K562 (cell line): ENCODE measurements at regions not wholly inside any gene's neighbourhood (a gene's known extent, or its start where the extent isn't known, plus 50 kb on each side); places are given as distances from the start of the nearest gene placed in this dataset.

Experiments used
- ATAC-seq: fragments of 200-7000 bp; cut with Tn5 transposase; 3 replicates; pipeline ENCODE4 v1.9.1; 2020; ENCODE audit warnings: moderate library complexity
- BruUV-seq: library from RNA; stranded (reverse); fragments of 400-500 nt; replicated peaks from 2 replicates; lab custom pipeline; 2021; lab: Mats Ljungman, UMichigan
- CTCF ChIA-PET: fragments of 300-600 bp; formaldehyde crosslinking; extraction: SDS; loops from one replicate; lab custom pipeline; 2021; ENCODE audit warnings: low intra/inter-chr PET ratio; lab: Yijun Ruan, JAX
- POLR2A ChIA-PET: fragments of 300-600, 350-650 bp; sonication (Branson Sonifier 250); formaldehyde crosslinking; extraction: SDS; loops from one replicate; lab custom pipeline; 2021; ENCODE audit warnings: antibody characterized with exemption, inconsistent platforms; lab: Yijun Ruan, JAX
- DNase-seq, 4 experiments: peaks; one replicate each; pipeline versions ENCODE4 v3.0.0 to v3.0.0-alpha.2; 2011 to 2018; ENCODE audit warnings: low spot score in 3 of 4, mixed read lengths in 3 of 4; ENCODE audit errors: extremely low read depth in 1 of 4
- FAIRE-seq: peaks from 2 replicates; lab custom pipeline; 2011; peaks lifted over from hg19 to GRCh38; lab: Jason Lieb, UNC
- H2AFZ ChIP-seq: 2 replicates; pipeline ENCODE4 v1.6.0; 2011; ENCODE audit warnings: low read depth, low read length, control low read depth, inconsistent platforms
- H3K27ac ChIP-seq: fragments of 200-600 bp; 3 replicates; pipeline ENCODE4 v1.8.0; 2011; ENCODE audit warnings: low read depth, mild to moderate bottlenecking, control low read depth, inconsistent platforms, low read length, moderate library complexity, mixed read lengths; ENCODE audit errors: extremely low read depth
- H3K27me3 ChIP-seq, 2 experiments: fragments of 300-600 bp in 1 of 2; 2 replicates in 1 of 2; 3 replicates in 1 of 2; pipeline versions ENCODE4 v1.6.0 to v1.8.0; 2011; ENCODE audit warnings: inconsistent platforms in 2 of 2, low read length in 2 of 2, mild to moderate bottlenecking in 1 of 2, mixed read lengths in 1 of 2, moderate library complexity in 1 of 2; ENCODE audit not compliant: control insufficient read depth in 2 of 2, insufficient read depth in 2 of 2
- H3K36me3 ChIP-seq: fragments of 300-600 bp; 3 replicates; pipeline ENCODE4 v1.8.0; 2011; ENCODE audit warnings: mild to moderate bottlenecking, low read length, inconsistent platforms; ENCODE audit not compliant: control insufficient read depth, insufficient read depth
- H3K4me1 ChIP-seq, 2 experiments: fragments of 200-600 bp in 1 of 2; replicated peaks in 1 of 2; 2 replicates in 1 of 2; 3 replicates in 1 of 2; pipeline versions ENCODE4 v1.5.1 to v1.8.0; 2011; ENCODE audit warnings: inconsistent platforms in 2 of 2, low read length in 2 of 2, mild to moderate bottlenecking in 1 of 2, mixed read lengths in 1 of 2, moderate library complexity in 1 of 2; ENCODE audit not compliant: control insufficient read depth in 2 of 2, insufficient read depth in 2 of 2
- H3K4me2 ChIP-seq: 2 replicates; pipeline ENCODE4 v1.6.1; 2011; ENCODE audit warnings: low read length, control low read depth, inconsistent platforms, mixed read lengths; ENCODE audit not compliant: insufficient read depth
- H3K4me3 ChIP-seq: fragments of 200-600 bp; sonication (generic), shearing (Covaris generic); 2 replicates; pipeline ENCODE4 v1.5.1; 2016; ENCODE audit warnings: control low read depth, inconsistent platforms
- H3K79me2 ChIP-seq: fragments of 200-600 bp; 3 replicates; pipeline ENCODE4 v1.8.0; 2011; ENCODE audit warnings: low read length, inconsistent platforms; ENCODE audit not compliant: control insufficient read depth, insufficient read depth
- H3K9ac ChIP-seq, 2 experiments: 2 replicates each; pipeline versions ENCODE4 v1.6.0 to v1.6.1; 2011; ENCODE audit warnings: low read depth in 2 of 2, low read length in 2 of 2, control low read depth in 1 of 2, inconsistent platforms in 1 of 2, mild to moderate bottlenecking in 1 of 2, mixed read lengths in 1 of 2; ENCODE audit not compliant: insufficient read depth in 1 of 2
- H3K9me1 ChIP-seq: one replicate; pipeline ENCODE4 v1.6.0; 2011; ENCODE audit warnings: inconsistent platforms, mild to moderate bottlenecking, low read length, moderate library complexity; ENCODE audit not compliant: control insufficient read depth, insufficient read depth
- H3K9me3 ChIP-seq: replicated peaks from 2 replicates; pipeline ENCODE4 v1.5.1; 2011; ENCODE audit warnings: low read depth, low read length, inconsistent platforms; ENCODE audit not compliant: control insufficient read depth, insufficient read depth
- H4K20me1 ChIP-seq: replicated peaks from 2 replicates; pipeline ENCODE4 v1.6.1; 2011; ENCODE audit warnings: low read length, inconsistent platforms, mixed read lengths; ENCODE audit not compliant: control insufficient read depth, insufficient read depth
- HDAC2 ChIP-seq: fragments of 450-650 bp; IDR thresholded peaks from 2 replicates; pipeline ENCODE4 v1.6.1; 2016; ENCODE audit warnings: mild to moderate bottlenecking
- ILF3 ChIP-seq: fragments of 450-650 bp; IDR thresholded peaks from 2 replicates; pipeline ENCODE4 v1.6.1; 2018; ENCODE audit warnings: antibody characterized with exemption, mild to moderate bottlenecking, moderate library complexity, borderline replicate concordance
- KAT2B ChIP-seq: IDR thresholded peaks from one replicate; pipeline ENCODE4 v1.6.1; 2012; ENCODE audit warnings: low read depth, mild to moderate bottlenecking, control low read depth, inconsistent platforms, low read length, moderate library complexity
- MYNN ChIP-seq, 2 experiments: sonication (generic); formaldehyde crosslinking in 1 of 2; IDR thresholded peaks; 2 replicates each; pipeline versions ENCODE4 v1.5.0 to v1.6.1; 2016 to 2020; ENCODE audit warnings: antibody characterized with exemption in 1 of 2, missing genetic modification reagents in 1 of 2
- NCOA6 ChIP-seq: fragments of 450-650 bp; IDR thresholded peaks from 2 replicates; pipeline ENCODE4 v1.6.1; 2017; ENCODE audit warnings: mild to moderate bottlenecking
- PHF21A ChIP-seq: fragments of 450-650 bp; IDR thresholded peaks from 2 replicates; pipeline ENCODE4 v1.6.1; 2017; ENCODE audit warnings: low read depth, borderline replicate concordance
- POU5F1 ChIP-seq: fragments of 150-350 bp; IDR thresholded peaks from 2 replicates; pipeline ENCODE4 v1.6.1; 2014; ENCODE audit warnings: borderline replicate concordance, low read length, low read depth, mild to moderate bottlenecking; ENCODE audit not compliant: partially characterized antibody
- SMAD2 ChIP-seq: fragments of 150-350 bp; IDR thresholded peaks from 2 replicates; pipeline ENCODE4 v1.6.1; 2014; ENCODE audit warnings: low read depth, mild to moderate bottlenecking, low read length
- WGBS: fragments of 100-300 bp; shearing (Covaris generic); methylation state at CpG from one replicate; pipeline ENCODE4 v1.1.6; 2016; ENCODE audit warnings: low coverage, mixed read lengths; ENCODE audit not compliant: insufficient coverage; ENCODE audit errors: missing lambda C conversion rate; 5-methylcytosine and 5-hydroxymethylcytosine counted together
- in situ Hi-C: fragments of 300-500 bp; cut with MboI; formaldehyde crosslinking; loops from 4 replicates; pipeline ENCODE4 v1.15.0; 2018; ENCODE audit warnings: inconsistent platforms, mixed read lengths
- intact Hi-C: fragments of 100-400 bp; cut with micrococcal nuclease; formaldehyde crosslinking; loops from 2 replicates; pipeline ENCODE4 v1.14.2; 2022
- TF ChIP-seq, protein P1 (sequence below): IDR thresholded peaks from 3 replicates; pipeline ENCODE4 v1.6.1; 2011; ENCODE audit warnings: borderline replicate concordance, mild to moderate bottlenecking, moderate library complexity; ENCODE audit not compliant: insufficient read length; ENCODE audit errors: extremely low read depth
- TF ChIP-seq, protein P2 (sequence below), 2 experiments: fragments of 150-350 bp in 1 of 2; IDR thresholded peaks; 2 replicates each; pipeline ENCODE4 v1.6.1; 2012 to 2016; ENCODE audit warnings: low read depth in 2 of 2, low read length in 2 of 2, mild to moderate bottlenecking in 1 of 2, moderate library complexity in 1 of 2

GRCh38 chr20:39473536-39473935 is 511.4 kb downstream of the DHX35 start:
- no peak for ATAC-seq

More at GRCh38 chr20:39473536-39473935, 511.4 kb downstream of the DHX35 start:
- H2AFZ ChIP-seq = no peak overlapping the region
- CTCF ChIA-PET = no interaction called here
- no peaks in the 10 kb centered on the region for H3K9me1 ChIP-seq
- no peaks in the 10 kb centered on the region for H3K4me1 ChIP-seq
- POLR2A ChIA-PET = no interaction called here
- FAIRE-seq (no peak), DNase-seq (no peak)
- no peak overlapping the region for H3K4me2 ChIP-seq
- no peaks in the 10 kb centered on the region for H3K27me3 ChIP-seq
- no peak overlapping the region for H3K27ac ChIP-seq
- H3K9me3 ChIP-seq = no peaks in the 10 kb centered on the region
- in situ Hi-C loops = no loop called here
- H3K36me3 ChIP-seq = no peaks in the 10 kb centered on the region
- WGBS = 0% methylated on average over 4 of the region's 4 CpGs
- H3K79me2 ChIP-seq = no peaks in the 10 kb centered on the region
- H3K4me3 ChIP-seq = no peak overlapping the region
- TF ChIP-seq ILF3 (no peak), SMAD2 (no peak), KAT2B (no peak), MYNN (IDR thresholded peaks at IDR 0.05) (no peak), MYNN (CRISPR knock-in tag; IDR thresholded peaks at IDR 0.05) (no peak), POU5F1 (no peak), NCOA6 (no peak), HDAC2 (no peak), PHF21A (no peak)
- TF ChIP-seq, protein P1, sequence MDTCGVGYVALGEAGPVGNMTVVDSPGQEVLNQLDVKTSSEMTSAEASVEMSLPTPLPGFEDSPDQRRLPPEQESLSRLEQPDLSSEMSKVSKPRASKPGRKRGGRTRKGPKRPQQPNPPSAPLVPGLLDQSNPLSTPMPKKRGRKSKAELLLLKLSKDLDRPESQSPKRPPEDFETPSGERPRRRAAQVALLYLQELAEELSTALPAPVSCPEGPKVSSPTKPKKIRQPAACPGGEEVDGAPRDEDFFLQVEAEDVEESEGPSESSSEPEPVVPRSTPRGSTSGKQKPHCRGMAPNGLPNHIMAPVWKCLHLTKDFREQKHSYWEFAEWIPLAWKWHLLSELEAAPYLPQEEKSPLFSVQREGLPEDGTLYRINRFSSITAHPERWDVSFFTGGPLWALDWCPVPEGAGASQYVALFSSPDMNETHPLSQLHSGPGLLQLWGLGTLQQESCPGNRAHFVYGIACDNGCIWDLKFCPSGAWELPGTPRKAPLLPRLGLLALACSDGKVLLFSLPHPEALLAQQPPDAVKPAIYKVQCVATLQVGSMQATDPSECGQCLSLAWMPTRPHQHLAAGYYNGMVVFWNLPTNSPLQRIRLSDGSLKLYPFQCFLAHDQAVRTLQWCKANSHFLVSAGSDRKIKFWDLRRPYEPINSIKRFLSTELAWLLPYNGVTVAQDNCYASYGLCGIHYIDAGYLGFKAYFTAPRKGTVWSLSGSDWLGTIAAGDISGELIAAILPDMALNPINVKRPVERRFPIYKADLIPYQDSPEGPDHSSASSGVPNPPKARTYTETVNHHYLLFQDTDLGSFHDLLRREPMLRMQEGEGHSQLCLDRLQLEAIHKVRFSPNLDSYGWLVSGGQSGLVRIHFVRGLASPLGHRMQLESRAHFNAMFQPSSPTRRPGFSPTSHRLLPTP = no peak
- TF ChIP-seq, protein P2, sequence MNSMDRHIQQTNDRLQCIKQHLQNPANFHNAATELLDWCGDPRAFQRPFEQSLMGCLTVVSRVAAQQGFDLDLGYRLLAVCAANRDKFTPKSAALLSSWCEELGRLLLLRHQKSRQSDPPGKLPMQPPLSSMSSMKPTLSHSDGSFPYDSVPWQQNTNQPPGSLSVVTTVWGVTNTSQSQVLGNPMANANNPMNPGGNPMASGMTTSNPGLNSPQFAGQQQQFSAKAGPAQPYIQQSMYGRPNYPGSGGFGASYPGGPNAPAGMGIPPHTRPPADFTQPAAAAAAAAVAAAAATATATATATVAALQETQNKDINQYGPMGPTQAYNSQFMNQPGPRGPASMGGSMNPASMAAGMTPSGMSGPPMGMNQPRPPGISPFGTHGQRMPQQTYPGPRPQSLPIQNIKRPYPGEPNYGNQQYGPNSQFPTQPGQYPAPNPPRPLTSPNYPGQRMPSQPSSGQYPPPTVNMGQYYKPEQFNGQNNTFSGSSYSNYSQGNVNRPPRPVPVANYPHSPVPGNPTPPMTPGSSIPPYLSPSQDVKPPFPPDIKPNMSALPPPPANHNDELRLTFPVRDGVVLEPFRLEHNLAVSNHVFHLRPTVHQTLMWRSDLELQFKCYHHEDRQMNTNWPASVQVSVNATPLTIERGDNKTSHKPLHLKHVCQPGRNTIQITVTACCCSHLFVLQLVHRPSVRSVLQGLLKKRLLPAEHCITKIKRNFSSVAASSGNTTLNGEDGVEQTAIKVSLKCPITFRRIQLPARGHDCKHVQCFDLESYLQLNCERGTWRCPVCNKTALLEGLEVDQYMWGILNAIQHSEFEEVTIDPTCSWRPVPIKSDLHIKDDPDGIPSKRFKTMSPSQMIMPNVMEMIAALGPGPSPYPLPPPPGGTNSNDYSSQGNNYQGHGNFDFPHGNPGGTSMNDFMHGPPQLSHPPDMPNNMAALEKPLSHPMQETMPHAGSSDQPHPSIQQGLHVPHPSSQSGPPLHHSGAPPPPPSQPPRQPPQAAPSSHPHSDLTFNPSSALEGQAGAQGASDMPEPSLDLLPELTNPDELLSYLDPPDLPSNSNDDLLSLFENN (IDR thresholded peaks at IDR 0.05; ENCODE audit: low read depth in 2 of 2, low read length in 2 of 2) = no peak
- no peak overlapping the region for H3K9ac ChIP-seq
- H4K20me1 ChIP-seq = no peaks in the 10 kb centered on the region
- intact Hi-C loops = no loop called here
- BruUV-seq = no TSS peak
